PC-3 (cell line): ENCODE measurements at regions not wholly inside any gene's neighbourhood (a gene's known extent, or its start where the extent isn't known, plus 50 kb on each side); places are given as distances from the start of the nearest gene placed in this dataset.

ENCODE experiments used
- ATAC-seq: fragments of 200-7000 bp; cut with Tn5 transposase; 2 replicates; pipeline ENCODE4 v1.9.1; 2020; ENCODE audit warnings: mild to moderate bottlenecking, moderate library complexity
- BruUV-seq: library from RNA; stranded (reverse); fragments of 400-500 nt; replicated peaks from 2 replicates; lab custom pipeline; 2021; lab: Mats Ljungman, UMichigan
- CTCF ChIA-PET: fragments of 300-600 bp; sonication (Branson Sonifier 250); formaldehyde crosslinking; loops from one replicate; lab custom pipeline; 2022; ENCODE audit warnings: antibody characterized with exemption; lab: Charles Lee
- POLR2A ChIA-PET: fragments of 300-600 bp; sonication (Branson Sonifier 250); formaldehyde crosslinking; loops from one replicate; lab custom pipeline; 2022; ENCODE audit warnings: antibody characterized with exemption; ENCODE audit not compliant: unreplicated experiment; lab: Charles Lee
- DNase-seq: peaks from one replicate; pipeline ENCODE4 v3.0.0-alpha.2; 2015
- H2AFZ ChIP-seq: fragments of 300-600 bp; sonication (generic); 2 replicates; pipeline ENCODE4 v1.6.0; 2016; ENCODE audit warnings: antibody characterized with exemption, low read length
- H3F3A ChIP-seq: fragments of 300-600 bp; sonication (generic); one replicate; pipeline ENCODE4 v1.6.0; 2017; ENCODE audit warnings: antibody characterized with exemption, low read length, control low read depth, mild to moderate bottlenecking; ENCODE audit not compliant: unreplicated experiment
- H3K27ac ChIP-seq: fragments of 300-600 bp; sonication (generic); 2 replicates; pipeline ENCODE4 v1.5.1; 2016; ENCODE audit warnings: mild to moderate bottlenecking, low read length
- H3K27me3 ChIP-seq: fragments of 300-600 bp; sonication (generic); 2 replicates; pipeline ENCODE4 v1.6.1; 2016; ENCODE audit warnings: low read length, mixed read lengths
- H3K36me3 ChIP-seq: fragments of 300-600 bp; sonication (generic); 2 replicates; pipeline ENCODE4 v1.6.1; 2016; ENCODE audit warnings: low read depth, mixed run types, low read length, mixed read lengths
- H3K4me1 ChIP-seq: fragments of 300-600 bp; sonication (generic); 2 replicates; pipeline ENCODE4 v1.5.1; 2016; ENCODE audit warnings: low read length; ENCODE audit not compliant: insufficient read depth
- H3K4me2 ChIP-seq: fragments of 300-600 bp; sonication (generic); 2 replicates; pipeline ENCODE4 v1.6.0; 2016; ENCODE audit warnings: low read length
- H3K4me3 ChIP-seq: fragments of 300-600 bp; sonication (generic); 2 replicates; pipeline ENCODE4 v1.5.1; 2016; ENCODE audit warnings: mild to moderate bottlenecking, low read length, mixed read lengths
- H3K79me2 ChIP-seq: fragments of 300-600 bp; sonication (generic); 2 replicates; pipeline ENCODE4 v1.6.1; 2017; ENCODE audit warnings: low read length, mixed read lengths
- H3K9ac ChIP-seq: fragments of 300-600 bp; sonication (generic); 2 replicates; pipeline ENCODE4 v1.6.0; 2016; ENCODE audit warnings: mild to moderate bottlenecking, low read length
- H3K9me2 ChIP-seq: fragments of 300-600 bp; sonication (generic); replicated peaks from 2 replicates; pipeline ENCODE4 v1.6.1; 2016; ENCODE audit warnings: mixed run types, low read length, mixed read lengths
- H3K9me3 ChIP-seq: fragments of 300-600 bp; sonication (generic); 2 replicates; pipeline ENCODE4 v1.6.1; 2016; ENCODE audit warnings: low read length, mixed read lengths
- H4K20me1 ChIP-seq: fragments of 300-600 bp; sonication (generic); 2 replicates; pipeline ENCODE4 v1.6.1; 2016; ENCODE audit warnings: low read length, mixed read lengths
- CTCF ChIP-seq: fragments of 300-600 bp; sonication (generic); conservative IDR thresholded peaks from 2 replicates; pipeline ENCODE4 v1.5.1; 2017; ENCODE audit warnings: antibody characterized with exemption, low read depth, mild to moderate bottlenecking, low read length
- EZH2 ChIP-seq: fragments of 300-600 bp; sonication (generic); IDR thresholded peaks from one replicate; pipeline ENCODE4 v1.6.1; 2017; ENCODE audit warnings: antibody characterized with exemption, mild to moderate bottlenecking, low read length; ENCODE audit not compliant: unreplicated experiment
- EZH2phosphoT487 ChIP-seq: fragments of 300-600 bp; sonication (generic); IDR thresholded peaks from 2 replicates; pipeline ENCODE4 v1.6.1; 2018; ENCODE audit warnings: mild to moderate bottlenecking, antibody characterized with exemption, low read length, borderline replicate concordance
- intact Hi-C: fragments of 100-400 bp; cut with micrococcal nuclease; formaldehyde crosslinking; loops from 2 replicates; pipeline ENCODE4 v1.9.0; 2023

- ATAC-seq (no peak), DNase-seq (no peak)
- H3K4me1 ChIP-seq: peaks cover 9% of the 10 kb centered on the region
- TF ChIP-seq EZH2phosphoT487 (no peak), EZH2 (no peak), CTCF (no peak)
- no peak overlapping the region for H3K4me3 ChIP-seq
- no peaks in the 10 kb centered on the region for H3K36me3 ChIP-seq
- H4K20me1 ChIP-seq: no peaks in the 10 kb centered on the region
- H2AFZ ChIP-seq: no peak overlapping the region
- no peaks in the 10 kb centered on the region for H3K79me2 ChIP-seq
- CTCF ChIA-PET: no interaction called here
- no peaks in the 10 kb centered on the region for H3K9me3 ChIP-seq
- BruUV-seq: no TSS peak
- intact Hi-C loops: no loop called here
- H3F3A ChIP-seq: no peaks in the 10 kb centered on the region
- no peak overlapping the region for H3K4me2 ChIP-seq
- no peaks in the 10 kb centered on the region for H3K9me2 ChIP-seq
- H3K27ac ChIP-seq: no peak overlapping the region
- H3K27me3 ChIP-seq: no peaks in the 10 kb centered on the region
- POLR2A ChIA-PET: no interaction called here
- no peak overlapping the region for H3K9ac ChIP-seq
These were observed 81.5 kb upstream of the THUMPD2 start for GRCh38 chr2:39860538-39860937.

- intact Hi-C loops: no loop called here
- CTCF ChIA-PET: no interaction called here
These were observed 79.6 kb upstream of the THUMPD2 start for GRCh38 chr2:39858677-39859076.

More at GRCh38 chr2:39858677-39859076, 79.6 kb upstream of the THUMPD2 start:
- no peak overlapping the region for H3K4me3 ChIP-seq
- no peak overlapping the region for H3K27ac ChIP-seq
- DNase-seq (no peak), ATAC-seq (no peak)
- no peaks in the 10 kb centered on the region for H4K20me1 ChIP-seq
- POLR2A ChIA-PET: no interaction called here
- peaks cover 13% of the 10 kb centered on the region for H3K4me1 ChIP-seq
- H3K4me2 ChIP-seq: no peak overlapping the region
- no peak for TF ChIP-seq EZH2phosphoT487
- no peak for TF ChIP-seq CTCF
- no peak for TF ChIP-seq EZH2
- H3K36me3 ChIP-seq: no peaks in the 10 kb centered on the region
- H3K79me2 ChIP-seq: no peaks in the 10 kb centered on the region
- H3K9me3 ChIP-seq: no peaks in the 10 kb centered on the region
- no peak overlapping the region for H3K9ac ChIP-seq
- no peaks in the 10 kb centered on the region for H3K9me2 ChIP-seq
- no TSS peak for BruUV-seq
- no peaks in the 10 kb centered on the region for H3F3A ChIP-seq
- no peak overlapping the region for H2AFZ ChIP-seq
- no peaks in the 10 kb centered on the region for H3K27me3 ChIP-seq
